ENCODE measurements at regions not wholly inside any gene's neighbourhood (a gene's known extent, or its start where the extent isn't known, plus 50 kb on each side); places are given as distances from the start of the nearest gene placed in this dataset.
A peak's percentile ranks its signal among the peaks of the same experiment; 100 is the strongest.

DNA sequence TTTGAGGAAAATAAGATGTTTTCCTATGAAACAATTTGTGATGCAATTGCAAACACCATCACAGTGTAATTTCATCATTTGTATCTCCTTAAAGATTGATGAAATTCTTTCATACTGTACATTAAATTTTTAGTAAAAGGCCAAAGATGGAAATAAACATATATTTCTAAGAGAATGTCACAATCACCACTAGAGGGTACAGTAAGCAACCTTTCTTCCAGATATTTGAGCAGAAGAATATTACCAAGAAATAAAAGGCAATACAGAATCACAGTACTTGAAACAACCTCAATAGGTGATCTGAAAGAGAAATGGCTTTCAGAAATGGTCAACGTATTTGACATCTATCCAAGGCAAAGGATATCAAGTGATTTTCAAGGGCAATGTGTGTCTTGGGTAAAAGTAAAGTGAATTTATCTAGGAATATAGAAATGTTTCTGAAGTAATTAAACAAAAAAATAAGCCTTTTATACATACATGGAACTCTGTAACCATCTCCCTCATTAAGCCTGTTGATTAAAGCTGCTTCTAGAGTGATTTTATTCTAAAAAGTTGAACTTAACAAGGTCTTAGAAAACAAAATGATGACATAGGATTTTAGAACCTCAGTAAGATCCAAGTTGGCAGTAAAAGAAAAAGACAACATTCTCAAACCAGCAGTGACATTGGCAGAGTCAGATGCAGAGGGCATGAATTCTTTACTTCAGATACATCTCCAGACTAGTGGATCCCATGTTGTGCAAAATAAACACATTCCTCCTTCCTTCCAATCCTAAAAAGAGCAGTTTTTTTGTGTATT, 90.3 kb upstream of the SESTD1 start:
- BruUV-seq (replicated peaks): no TSS peak
- H3K4me3 Mint-ChIP-seq (ENCODE audit: unreplicated experiment): no peak overlapping the region

DNA sequence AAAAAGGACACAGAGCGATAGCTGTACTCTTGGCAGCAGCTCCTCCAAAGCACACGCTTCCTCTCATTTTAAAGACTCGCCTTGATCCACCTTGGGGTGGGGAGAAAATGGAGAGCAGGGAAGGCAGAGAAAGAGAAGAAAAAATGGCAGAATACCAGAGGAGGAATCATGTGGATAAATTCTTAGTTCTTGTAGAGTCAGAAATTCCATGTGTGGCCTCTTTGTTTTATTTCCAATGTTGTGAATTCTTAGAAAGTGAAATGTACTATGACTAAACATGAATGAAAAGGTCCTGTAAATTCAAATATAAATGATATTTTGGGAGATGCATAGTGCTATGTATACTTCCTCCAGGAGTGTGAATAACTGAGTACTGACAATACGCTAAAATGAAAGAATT, 89.7 kb upstream of the SESTD1 start:
- no TSS peak for BruUV-seq (replicated peaks)
- no peak for DNase-seq
- Mint-ChIP-seq H3K4me1 (ENCODE audit: low read depth, unreplicated experiment) (no peaks in the 10 kb centered on the region), H3K27me3 (ENCODE audit: insufficient read depth, unreplicated experiment) (peaks cover 3% of the 10 kb centered on the region), H3K36me3 (ENCODE audit: insufficient read depth, unreplicated experiment) (no peaks in the 10 kb centered on the region), H3K27ac (ENCODE audit: unreplicated experiment) (no peak overlapping the region), H3K9me3 (ENCODE audit: unreplicated experiment) (no peaks in the 10 kb centered on the region), H3K4me3 (ENCODE audit: unreplicated experiment) (no peak overlapping the region)
- TF ChIP-seq, protein P1, sequence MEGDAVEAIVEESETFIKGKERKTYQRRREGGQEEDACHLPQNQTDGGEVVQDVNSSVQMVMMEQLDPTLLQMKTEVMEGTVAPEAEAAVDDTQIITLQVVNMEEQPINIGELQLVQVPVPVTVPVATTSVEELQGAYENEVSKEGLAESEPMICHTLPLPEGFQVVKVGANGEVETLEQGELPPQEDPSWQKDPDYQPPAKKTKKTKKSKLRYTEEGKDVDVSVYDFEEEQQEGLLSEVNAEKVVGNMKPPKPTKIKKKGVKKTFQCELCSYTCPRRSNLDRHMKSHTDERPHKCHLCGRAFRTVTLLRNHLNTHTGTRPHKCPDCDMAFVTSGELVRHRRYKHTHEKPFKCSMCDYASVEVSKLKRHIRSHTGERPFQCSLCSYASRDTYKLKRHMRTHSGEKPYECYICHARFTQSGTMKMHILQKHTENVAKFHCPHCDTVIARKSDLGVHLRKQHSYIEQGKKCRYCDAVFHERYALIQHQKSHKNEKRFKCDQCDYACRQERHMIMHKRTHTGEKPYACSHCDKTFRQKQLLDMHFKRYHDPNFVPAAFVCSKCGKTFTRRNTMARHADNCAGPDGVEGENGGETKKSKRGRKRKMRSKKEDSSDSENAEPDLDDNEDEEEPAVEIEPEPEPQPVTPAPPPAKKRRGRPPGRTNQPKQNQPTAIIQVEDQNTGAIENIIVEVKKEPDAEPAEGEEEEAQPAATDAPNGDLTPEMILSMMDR (IDR thresholded peaks at IDR 0.05; ENCODE audit: insufficient read depth in 1 of 2, low read depth in 1 of 2, low read length in 1 of 2, severe bottlenecking in 1 of 2, unreplicated experiment in 1 of 2): no peak
- POLR2A ChIA-PET: no interaction called here
- CTCF ChIA-PET: no interaction called here
- H3K27me3 ChIP-seq (replicated peaks; ENCODE audit: control insufficient read depth, insufficient read depth, low read length): no peaks in the 10 kb centered on the region
- 0 out of 2 replicates have a peak, but pooled peaks cover 4% of the 10 kb centered on the region for H3K4me1 ChIP-seq
- no peaks in the 10 kb centered on the region for H3K9me3 ChIP-seq
- H3K36me3 ChIP-seq (ENCODE audit: control insufficient read depth, insufficient read depth, low read length): no peaks in the 10 kb centered on the region
- H3K4me3 ChIP-seq (ENCODE audit: low read depth, low read length): no peak overlapping the region
- intact Hi-C loops (cut with micrococcal nuclease; ENCODE audit: unreplicated experiment): no loop called here

More for the DNA sequence above, 90.3 kb upstream of the SESTD1 start:
- TF ChIP-seq, protein P1 (IDR thresholded peaks at IDR 0.05; ENCODE audit: insufficient read depth in 1 of 2, low read depth in 1 of 2, low read length in 1 of 2, severe bottlenecking in 1 of 2, unreplicated experiment in 1 of 2): peak; percentile 31 to 41
- Mint-ChIP-seq H3K4me1 (ENCODE audit: low read depth, unreplicated experiment) (no peaks in the 10 kb centered on the region), H3K36me3 (ENCODE audit: insufficient read depth, unreplicated experiment) (no peaks in the 10 kb centered on the region), H3K9me3 (ENCODE audit: unreplicated experiment) (no peaks in the 10 kb centered on the region), H3K27ac (ENCODE audit: unreplicated experiment) (no peak overlapping the region), H3K27me3 (ENCODE audit: insufficient read depth, unreplicated experiment) (peaks cover 3% of the 10 kb centered on the region)
- ChIA-PET POLR2A (no interaction called here), CTCF (no interaction called here)
- no peak overlapping the region for H3K4me3 ChIP-seq (ENCODE audit: low read depth, low read length)
- H3K27me3 ChIP-seq (replicated peaks; ENCODE audit: control insufficient read depth, insufficient read depth, low read length): no peaks in the 10 kb centered on the region
- no peak for DNase-seq
- H3K4me1 ChIP-seq: 0 out of 2 replicates have a peak, but pooled peaks cover 4% of the 10 kb centered on the region
- H3K36me3 ChIP-seq (ENCODE audit: control insufficient read depth, insufficient read depth, low read length): no peaks in the 10 kb centered on the region
- no peaks in the 10 kb centered on the region for H3K9me3 ChIP-seq
- intact Hi-C loops (cut with micrococcal nuclease; ENCODE audit: unreplicated experiment): no loop called here

DNA sequence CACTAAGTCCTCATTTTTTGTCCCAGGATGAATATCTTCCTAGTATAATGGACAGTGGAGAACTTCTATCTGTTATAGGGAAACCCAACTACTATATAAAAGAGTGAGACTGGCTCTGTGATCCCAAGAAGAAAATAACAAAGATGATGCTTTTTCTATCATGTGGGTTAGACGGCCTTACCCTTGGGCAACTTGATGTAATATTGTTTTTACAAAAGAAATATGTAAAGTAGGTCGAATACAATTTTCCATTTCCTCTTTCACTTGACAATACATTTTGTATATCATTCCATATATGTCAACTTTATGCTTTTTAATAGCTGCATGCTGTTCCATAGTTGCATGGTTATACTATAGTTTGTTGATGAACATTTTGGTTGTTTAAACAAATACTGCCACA, 87.5 kb upstream of the SESTD1 start:
- ChIA-PET CTCF (no interaction called here), POLR2A (no interaction called here)
- H3K27me3 Mint-ChIP-seq (ENCODE audit: insufficient read depth, unreplicated experiment): peaks cover 3% of the 10 kb centered on the region
- Histone ChIP-seq H3K36me3 (ENCODE audit: control insufficient read depth, insufficient read depth, low read length) (no peaks in the 10 kb centered on the region), H3K4me3 (ENCODE audit: low read depth, low read length) (no peak overlapping the region), H3K4me1 (no peaks in the 10 kb centered on the region), H3K27me3 (replicated peaks; ENCODE audit: control insufficient read depth, insufficient read depth, low read length) (no peaks in the 10 kb centered on the region), H3K9me3 (no peaks in the 10 kb centered on the region)
- BruUV-seq (replicated peaks): no TSS peak
- H3K4me3 Mint-ChIP-seq (ENCODE audit: unreplicated experiment): no peak overlapping the region
- no peak overlapping the region for H3K27ac Mint-ChIP-seq (ENCODE audit: unreplicated experiment)
- H3K36me3 Mint-ChIP-seq (ENCODE audit: insufficient read depth, unreplicated experiment): no peaks in the 10 kb centered on the region
- TF ChIP-seq, protein P1 (IDR thresholded peaks at IDR 0.05; ENCODE audit: insufficient read depth in 1 of 2, low read depth in 1 of 2, low read length in 1 of 2, severe bottlenecking in 1 of 2, unreplicated experiment in 1 of 2): no peak
- no peaks in the 10 kb centered on the region for H3K9me3 Mint-ChIP-seq (ENCODE audit: unreplicated experiment)
- no peak for DNase-seq
- intact Hi-C loops (cut with micrococcal nuclease; ENCODE audit: unreplicated experiment): no loop called here
- no peaks in the 10 kb centered on the region for H3K4me1 Mint-ChIP-seq (ENCODE audit: low read depth, unreplicated experiment)

Data from Caco-2 (cell line).